ENCODE measurements at regions not wholly inside any gene's neighbourhood (a gene's known extent, or its start where the extent isn't known, plus 50 kb on each side); places are given as distances from the start of the nearest gene placed in this dataset.

- CTCF ChIA-PET, result no interaction called here
Observed at GRCh38 chr10:107554333-107554732, 389.8 kb upstream of the SORCS1 start.

More at GRCh38 chr10:107554333-107554732, 389.8 kb upstream of the SORCS1 start:
- Histone ChIP-seq H3K9ac (ENCODE audit: low read depth, low read length) (no peak overlapping the region), H4K8ac (ENCODE audit: low read depth in 2 of 2, low read length in 2 of 2) (no peak overlapping the region), H3K79me1 (ENCODE audit: low read depth in 1 of 2, low read length in 2 of 2) (no peaks in the 10 kb centered on the region), H4K5ac (ENCODE audit: low read depth, low read length) (no peak overlapping the region), H3K56ac (ENCODE audit: extremely low read depth, insufficient read depth, low read length) (no peak overlapping the region), H2BK20ac (ENCODE audit: low read depth, low read length) (no peak overlapping the region), H3K14ac (replicated peaks; ENCODE audit: low read depth, low read length) (no peak overlapping the region), H4K20me1 (ENCODE audit: insufficient read depth, low read length) (no peaks in the 10 kb centered on the region), H2BK5ac (ENCODE audit: low read depth, low read length, poor library complexity, severe bottlenecking) (no peak overlapping the region), H3K23ac (ENCODE audit: low read depth, low read length) (no peak overlapping the region), H3K4me1 (ENCODE audit: control insufficient read depth, insufficient read depth, low read length) (no peaks in the 10 kb centered on the region), H2AFZ (replicated peaks; ENCODE audit: low read length, poor library complexity) (no peak overlapping the region), H3K27ac (ENCODE audit: insufficient read depth, low read length) (no peak overlapping the region), H2AK5ac (ENCODE audit: low read depth, low read length) (no peak overlapping the region), H2BK15ac (ENCODE audit: low read depth, low read length) (no peak overlapping the region), H3K9me3 (ENCODE audit: control insufficient read depth, insufficient read depth, low read length) (no peaks in the 10 kb centered on the region), H3K9me1 (ENCODE audit: insufficient read depth, low read length) (no peaks in the 10 kb centered on the region), H3K36me3 (ENCODE audit: control insufficient read depth, insufficient read depth, low read length) (no peaks in the 10 kb centered on the region), H3K4ac (ENCODE audit: low read depth, low read length) (no peak overlapping the region), H2BK120ac (ENCODE audit: low read depth, low read length) (no peak overlapping the region), H4K91ac (ENCODE audit: insufficient read depth, low read depth, low read length) (no peak overlapping the region), H3K18ac (ENCODE audit: low read depth, low read length) (no peak overlapping the region), H3K4me3 (ENCODE audit: insufficient read depth, low read depth, low read length) (no peak overlapping the region), H3K4me2 (ENCODE audit: low read depth, low read length) (no peak overlapping the region), H2AK9ac (replicated peaks; ENCODE audit: low read depth, low read length, poor library complexity) (no peak overlapping the region), H3K27me3 (ENCODE audit: control insufficient read depth, insufficient read depth, low read length) (no peaks in the 10 kb centered on the region)
- intact Hi-C loops (cut with micrococcal nuclease), result no loop called here
- dilution Hi-C loops (cut with HindIII; ENCODE audit: low sequenced_read_pairs, unreplicated experiment), result no loop called here
- no peak for ATAC-seq (ENCODE audit: low read depth)
- WGBS, 2 experiments (ENCODE audit: extremely low coverage in 2 of 2, insufficient read length in 1 of 2), result no CpG with 5 or more reads among the region's 1 CpG
- no peak for TF ChIP-seq USF2 (IDR thresholded peaks at IDR 0.05; ENCODE audit: low read depth, low read length)
- no peak for TF ChIP-seq POLR2A (IDR thresholded peaks at IDR 0.05; ENCODE audit: low read depth, low read length)
- no peak for TF ChIP-seq MXI1 (IDR thresholded peaks at IDR 0.05; ENCODE audit: borderline replicate concordance, low read depth, low read length)
- TF ChIP-seq SMC3 (IDR thresholded peaks at IDR 0.05; ENCODE audit: low read depth, low read length), result no peak
- TF ChIP-seq BHLHE40 (IDR thresholded peaks at IDR 0.05; ENCODE audit: low read depth, low read length), result no peak
- no peak for TF ChIP-seq RCOR1 (IDR thresholded peaks at IDR 0.05; ENCODE audit: insufficient replicate concordance, low read length)
- BruUV-seq (replicated peaks), result no TSS peak
- in situ Hi-C loops (cut with MboI; ENCODE audit: low sequenced_read_pairs), result no loop called here
- POLR2A ChIA-PET (ENCODE audit: unreplicated experiment), result no interaction called here
- DNase-seq, result no peak

Measured in IMR-90 (cell line).